ENCODE measurements at regions not wholly inside any gene's neighbourhood (a gene's known extent, or its start where the extent isn't known, plus 50 kb on each side); places are given as distances from the start of the nearest gene placed in this dataset.

- Histone ChIP-seq H4K20me1 (ENCODE audit: low read depth) (no peaks in the 10 kb centered on the region), H3K79me2 (ENCODE audit: low read depth) (no peaks in the 10 kb centered on the region), H3K4me1 (no peaks in the 10 kb centered on the region), H3K27me3 (no peaks in the 10 kb centered on the region), H3K27ac (no peak overlapping the region), H3K4me3 (no peak overlapping the region), H3K9me3 (ENCODE audit: low read depth) (no peaks in the 10 kb centered on the region), H3K36me3 (no peaks in the 10 kb centered on the region), H3F3A (ENCODE audit: low read depth) (no peaks in the 10 kb centered on the region), H3K9ac (no peak overlapping the region), H3K4me2 (no peak overlapping the region), H2AFZ (replicated peaks) (no peak overlapping the region)
- DNase-seq (ENCODE audit: low spot score), result no peak
- Mint-ChIP-seq H3K27ac (peak overlapping the region; percentile 30), H3K4me3 (no peak overlapping the region), H3K36me3 (no peaks in the 10 kb centered on the region), H3K4me1 (peaks cover 6% of the 10 kb centered on the region), H3K27me3 (ENCODE audit: insufficient read depth, low read depth) (peaks cover 3% of the 10 kb centered on the region), H3K9me3 (peaks cover 2% of the 10 kb centered on the region)
- TF ChIP-seq CTCF (IDR thresholded peaks at IDR 0.05) (no peak), EZH2phosphoT487 (IDR thresholded peaks at IDR 0.05) (no peak)
Observed at GRCh38 chr12:88298761-88299242, 156.7 kb downstream of the TMTC3 start.

GRCh38 chr12:88299567-88300101 lies 157.5 kb downstream of the TMTC3 start:
- H3K27ac ChIP-seq, result no peak overlapping the region
- Mint-ChIP-seq H3K4me3 (no peak overlapping the region), H3K27me3 (ENCODE audit: insufficient read depth, low read depth) (peaks cover 3% of the 10 kb centered on the region), H3K27ac (no peak overlapping the region), H3K36me3 (no peaks in the 10 kb centered on the region), H3K9me3 (peaks cover 2% of the 10 kb centered on the region), H3K4me1 (peaks cover 6% of the 10 kb centered on the region)
- no peaks in the 10 kb centered on the region for H4K20me1 ChIP-seq (ENCODE audit: low read depth)
- no peaks in the 10 kb centered on the region for H3K27me3 ChIP-seq
- H3K4me2 ChIP-seq, result no peak overlapping the region
- H3K79me2 ChIP-seq (ENCODE audit: low read depth), result no peaks in the 10 kb centered on the region
- no peaks in the 10 kb centered on the region for H3K9me3 ChIP-seq (ENCODE audit: low read depth)
- no peaks in the 10 kb centered on the region for H3K36me3 ChIP-seq
- no peak for DNase-seq (ENCODE audit: low spot score)
- H3F3A ChIP-seq (ENCODE audit: low read depth), result no peaks in the 10 kb centered on the region
- no peak overlapping the region for H3K4me3 ChIP-seq
- no peaks in the 10 kb centered on the region for H3K4me1 ChIP-seq
- no peak overlapping the region for H3K9ac ChIP-seq
- no peak for TF ChIP-seq CTCF (IDR thresholded peaks at IDR 0.05)
- no peak for TF ChIP-seq EZH2phosphoT487 (IDR thresholded peaks at IDR 0.05)
- TF ChIP-seq EZH2 (IDR thresholded peaks at IDR 0.05), result no peak
- no peak overlapping the region for H2AFZ ChIP-seq (replicated peaks)

GRCh38 chr12:88300931-88301330 lies 158.8 kb downstream of the TMTC3 start:
- H3K4me1 ChIP-seq, result no peaks in the 10 kb centered on the region
- H3K4me1 Mint-ChIP-seq, result peaks cover 10% of the 10 kb centered on the region
- H3K4me3 ChIP-seq, result no peak overlapping the region
- H4K20me1 ChIP-seq (ENCODE audit: low read depth), result no peaks in the 10 kb centered on the region
- H3K79me2 ChIP-seq (ENCODE audit: low read depth), result no peaks in the 10 kb centered on the region
- no peak overlapping the region for H3K27ac Mint-ChIP-seq
- no peak overlapping the region for H2AFZ ChIP-seq (replicated peaks)
- no peak overlapping the region for H3K4me2 ChIP-seq
- H3K9me3 Mint-ChIP-seq, result no peaks in the 10 kb centered on the region
- peaks cover 3% of the 10 kb centered on the region for H3K27me3 Mint-ChIP-seq (ENCODE audit: insufficient read depth, low read depth)
- DNase-seq (ENCODE audit: low spot score), result no peak
- no peaks in the 10 kb centered on the region for H3F3A ChIP-seq (ENCODE audit: low read depth)
- TF ChIP-seq EZH2phosphoT487 (IDR thresholded peaks at IDR 0.05), result no peak
- no peak for TF ChIP-seq EZH2 (IDR thresholded peaks at IDR 0.05)
- TF ChIP-seq CTCF (IDR thresholded peaks at IDR 0.05), result no peak
- no peaks in the 10 kb centered on the region for H3K9me3 ChIP-seq (ENCODE audit: low read depth)
- H3K36me3 Mint-ChIP-seq, result no peaks in the 10 kb centered on the region
- H3K4me3 Mint-ChIP-seq, result no peak overlapping the region
- H3K36me3 ChIP-seq, result no peaks in the 10 kb centered on the region
- no peaks in the 10 kb centered on the region for H3K27me3 ChIP-seq
- H3K27ac ChIP-seq, result no peak overlapping the region
- H3K9ac ChIP-seq, result no peak overlapping the region
